ENCODE measurements at regions not wholly inside any gene's neighbourhood (a gene's known extent, or its start where the extent isn't known, plus 50 kb on each side); places are given as distances from the start of the nearest gene placed in this dataset.
"Not testable (repeated sequence)": the region's sequence is repeated elsewhere in the genome, so short reads cannot be mapped to it uniquely, and the experiment has no call there.

DNA sequence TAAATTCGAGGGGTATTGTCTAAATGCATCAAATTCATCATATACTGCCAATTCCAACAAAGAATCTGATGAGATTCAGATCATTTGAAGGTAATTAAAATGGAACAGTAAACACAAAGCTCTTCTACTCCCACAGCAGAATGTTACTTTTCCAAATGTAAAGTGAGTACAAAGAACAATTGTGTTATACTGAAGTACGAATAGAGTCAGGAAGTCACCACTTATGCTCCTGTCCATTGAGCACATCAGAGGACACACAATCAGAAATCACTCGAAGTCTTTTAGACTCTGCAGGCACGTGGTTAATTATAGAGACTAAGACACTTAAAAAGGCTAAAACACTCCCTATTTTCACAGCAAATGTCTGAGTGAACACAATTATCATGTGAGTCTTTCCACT is 388.5 kb upstream of the MIS18BP1 start:
- no peaks in the 10 kb centered on the region for H3K27me3 ChIP-seq (ENCODE audit: insufficient read depth, poor library complexity, severe bottlenecking)
- no peak overlapping the region for H3K4me3 ChIP-seq (ENCODE audit: severe bottlenecking)
- no peak overlapping the region for H3K27ac ChIP-seq (ENCODE audit: poor library complexity, severe bottlenecking)
- no peaks in the 10 kb centered on the region for H3K4me1 ChIP-seq (ENCODE audit: insufficient read depth, poor library complexity, severe bottlenecking)
- peaks cover 2% of the 10 kb centered on the region for H3K9me3 ChIP-seq (ENCODE audit: severe bottlenecking)
- DNase-seq (ENCODE audit: low spot score) = no peak
- no peaks in the 10 kb centered on the region for H3K36me3 ChIP-seq (ENCODE audit: low read depth)
- ATAC-seq (ENCODE audit: low read depth) = no peak
- TF ChIP-seq, protein P1, sequence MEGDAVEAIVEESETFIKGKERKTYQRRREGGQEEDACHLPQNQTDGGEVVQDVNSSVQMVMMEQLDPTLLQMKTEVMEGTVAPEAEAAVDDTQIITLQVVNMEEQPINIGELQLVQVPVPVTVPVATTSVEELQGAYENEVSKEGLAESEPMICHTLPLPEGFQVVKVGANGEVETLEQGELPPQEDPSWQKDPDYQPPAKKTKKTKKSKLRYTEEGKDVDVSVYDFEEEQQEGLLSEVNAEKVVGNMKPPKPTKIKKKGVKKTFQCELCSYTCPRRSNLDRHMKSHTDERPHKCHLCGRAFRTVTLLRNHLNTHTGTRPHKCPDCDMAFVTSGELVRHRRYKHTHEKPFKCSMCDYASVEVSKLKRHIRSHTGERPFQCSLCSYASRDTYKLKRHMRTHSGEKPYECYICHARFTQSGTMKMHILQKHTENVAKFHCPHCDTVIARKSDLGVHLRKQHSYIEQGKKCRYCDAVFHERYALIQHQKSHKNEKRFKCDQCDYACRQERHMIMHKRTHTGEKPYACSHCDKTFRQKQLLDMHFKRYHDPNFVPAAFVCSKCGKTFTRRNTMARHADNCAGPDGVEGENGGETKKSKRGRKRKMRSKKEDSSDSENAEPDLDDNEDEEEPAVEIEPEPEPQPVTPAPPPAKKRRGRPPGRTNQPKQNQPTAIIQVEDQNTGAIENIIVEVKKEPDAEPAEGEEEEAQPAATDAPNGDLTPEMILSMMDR (IDR thresholded peaks at IDR 0.05; ENCODE audit: poor library complexity, severe bottlenecking) = no peak

DNA sequence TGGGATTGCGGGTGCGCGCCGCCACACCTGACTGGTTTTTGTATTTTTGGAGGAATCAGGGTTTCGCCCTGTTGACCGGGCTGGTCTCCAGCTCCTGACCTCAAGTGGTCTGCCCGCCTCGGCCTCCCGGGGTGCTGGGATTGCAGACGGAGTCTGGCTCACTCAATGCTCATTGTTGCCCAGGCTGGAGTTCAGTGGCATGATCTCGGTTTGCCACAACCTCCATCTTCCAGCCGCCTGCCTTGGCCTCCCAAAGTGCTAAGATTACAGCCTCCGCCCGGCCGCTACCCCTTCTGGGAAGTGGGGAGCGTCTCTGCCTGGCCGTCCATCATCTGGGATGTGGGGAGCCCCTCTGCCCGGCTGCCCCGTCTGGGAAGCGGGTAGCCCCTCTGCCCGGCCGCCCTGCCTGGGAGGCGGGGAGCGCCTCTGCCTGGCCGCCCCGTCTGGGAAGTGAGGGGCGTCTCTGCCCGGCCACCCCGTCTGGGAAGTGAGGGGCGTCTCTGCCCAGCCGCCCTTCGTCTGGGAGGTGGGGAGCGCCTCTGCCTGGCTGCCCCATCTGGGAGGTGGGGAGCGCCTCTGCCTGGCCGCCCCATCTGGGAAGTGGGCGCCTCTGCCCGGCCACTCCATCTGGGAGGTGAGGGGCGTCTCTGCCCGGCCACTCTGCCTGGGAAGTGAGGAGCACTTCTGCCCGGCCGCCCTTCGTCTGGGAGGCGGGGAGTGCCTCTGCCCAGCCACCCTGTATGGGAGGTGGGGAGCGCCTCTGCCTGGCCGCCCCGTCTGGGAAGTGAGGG is 381.8 kb upstream of the MIS18BP1 start:
- H3K36me3 ChIP-seq (ENCODE audit: low read depth) = not testable (repeated sequence)

DNA sequence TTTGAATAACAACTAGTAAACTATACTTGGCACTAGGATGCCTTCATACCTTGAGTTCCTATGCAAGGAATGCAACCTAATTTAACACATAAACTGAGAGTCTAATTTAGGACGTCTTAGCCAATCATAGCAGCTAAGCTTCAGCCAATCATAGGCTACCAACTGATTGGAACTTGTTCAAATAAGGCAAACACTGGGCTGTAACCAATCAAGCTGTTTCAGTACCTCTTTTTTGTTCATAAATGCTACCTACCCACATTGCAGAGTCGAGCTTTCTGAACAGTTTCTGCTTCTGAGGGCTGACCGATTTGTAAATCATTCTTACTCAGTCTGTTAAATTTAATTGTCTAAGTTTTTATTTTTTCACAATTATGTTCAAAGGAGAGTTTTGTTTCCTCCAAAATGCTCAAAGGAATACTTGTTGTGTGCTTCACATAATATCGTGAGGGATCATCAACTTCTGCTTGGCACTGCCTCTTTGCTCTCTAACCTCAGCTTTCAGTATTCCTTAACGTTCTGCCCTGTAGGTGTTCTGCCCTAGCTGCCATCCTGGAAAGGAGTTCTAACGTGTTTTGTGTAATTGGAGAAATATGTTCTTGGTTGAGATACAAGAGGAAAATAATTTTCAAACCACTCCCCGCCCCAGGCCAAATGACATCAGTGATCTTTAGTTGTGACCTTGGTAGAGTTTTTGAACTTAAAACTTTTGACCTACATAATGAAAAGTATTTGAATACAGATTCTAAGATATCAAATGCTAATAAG is 380.4 kb upstream of the MIS18BP1 start:
- ATAC-seq (ENCODE audit: low read depth) (peak; percentile 55; the same call in 1 of the 3 replicates), DNase-seq (ENCODE audit: low spot score) (no peak)
- H3K4me1 ChIP-seq (ENCODE audit: insufficient read depth, poor library complexity, severe bottlenecking) = peaks cover 7% of the 10 kb centered on the region
- no peak overlapping the region for H3K4me3 ChIP-seq (ENCODE audit: severe bottlenecking)
- H3K9me3 ChIP-seq (ENCODE audit: severe bottlenecking) = peaks cover 2% of the 10 kb centered on the region
- H3K27ac ChIP-seq (ENCODE audit: poor library complexity, severe bottlenecking) = no peak overlapping the region
- TF ChIP-seq, protein P1 (IDR thresholded peaks at IDR 0.05; ENCODE audit: poor library complexity, severe bottlenecking) = no peak
- peaks cover 3% of the 10 kb centered on the region for H3K27me3 ChIP-seq (ENCODE audit: insufficient read depth, poor library complexity, severe bottlenecking)
- no peaks in the 10 kb centered on the region for H3K36me3 ChIP-seq (ENCODE audit: low read depth)

More for the DNA sequence above, 381.8 kb upstream of the MIS18BP1 start:
- H3K27ac ChIP-seq (ENCODE audit: poor library complexity, severe bottlenecking); H3K9me3 ChIP-seq (ENCODE audit: severe bottlenecking); H3K4me3 ChIP-seq (ENCODE audit: severe bottlenecking); H3K4me1 ChIP-seq (ENCODE audit: insufficient read depth, poor library complexity, severe bottlenecking); ATAC-seq (ENCODE audit: low read depth); DNase-seq (ENCODE audit: low spot score); H3K27me3 ChIP-seq (ENCODE audit: insufficient read depth, poor library complexity, severe bottlenecking): not testable (repeated sequence)

DNA sequence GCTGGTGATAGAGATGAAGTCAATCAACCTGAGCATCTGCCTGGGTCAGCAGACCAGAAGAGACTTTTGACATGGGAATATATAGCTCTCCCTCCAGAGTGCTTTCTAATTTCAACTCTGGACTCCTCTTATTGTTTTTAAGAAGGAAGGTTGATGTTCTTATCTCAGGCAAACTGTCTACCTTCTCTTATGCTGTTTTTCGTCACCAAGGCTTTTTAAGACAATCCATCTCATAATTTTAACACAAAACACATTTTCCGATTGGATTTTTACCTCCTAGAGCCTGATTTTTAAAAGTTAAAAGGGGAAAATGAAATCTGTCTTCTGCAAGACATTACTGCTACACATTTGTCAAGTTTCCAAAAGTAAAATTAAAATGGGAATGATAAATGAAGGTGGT is 368.7 kb upstream of the MIS18BP1 start:
- Histone ChIP-seq H3K9me3 (ENCODE audit: severe bottlenecking) (no peaks in the 10 kb centered on the region), H3K36me3 (ENCODE audit: low read depth) (no peaks in the 10 kb centered on the region), H3K27me3 (ENCODE audit: insufficient read depth, poor library complexity, severe bottlenecking) (peaks cover 14% of the 10 kb centered on the region), H3K27ac (ENCODE audit: poor library complexity, severe bottlenecking) (no peak overlapping the region), H3K4me3 (ENCODE audit: severe bottlenecking) (no peak overlapping the region), H3K4me1 (ENCODE audit: insufficient read depth, poor library complexity, severe bottlenecking) (no peaks in the 10 kb centered on the region)
- TF ChIP-seq, protein P1 (IDR thresholded peaks at IDR 0.05; ENCODE audit: poor library complexity, severe bottlenecking) = no peak
- ATAC-seq (ENCODE audit: low read depth) (no peak), DNase-seq (ENCODE audit: low spot score) (no peak)

DNA sequence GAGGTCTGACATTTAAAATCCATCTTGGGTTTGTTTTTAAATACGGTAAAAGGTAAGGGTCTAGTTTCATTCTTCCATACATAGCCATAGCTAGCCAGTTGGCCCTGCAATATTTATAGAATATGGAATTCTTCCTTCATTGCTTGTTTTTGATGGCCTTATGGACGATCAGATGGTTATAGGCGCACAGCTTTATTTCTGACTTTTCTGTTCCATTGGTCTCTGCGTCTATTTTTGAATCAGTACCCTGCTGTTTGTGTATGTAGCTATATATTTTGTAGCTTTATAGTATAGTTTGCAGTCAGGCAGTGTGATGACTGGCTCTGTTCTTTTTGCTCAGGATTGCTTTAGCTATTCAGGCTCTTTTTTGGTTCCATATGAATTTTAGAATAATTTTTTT is 366.8 kb upstream of the MIS18BP1 start:
- Histone ChIP-seq H3K9me3 (ENCODE audit: severe bottlenecking) (no peaks in the 10 kb centered on the region), H3K27ac (ENCODE audit: poor library complexity, severe bottlenecking) (no peak overlapping the region), H3K4me1 (ENCODE audit: insufficient read depth, poor library complexity, severe bottlenecking) (no peaks in the 10 kb centered on the region), H3K36me3 (ENCODE audit: low read depth) (no peaks in the 10 kb centered on the region), H3K4me3 (ENCODE audit: severe bottlenecking) (no peak overlapping the region), H3K27me3 (ENCODE audit: insufficient read depth, poor library complexity, severe bottlenecking) (peaks cover 14% of the 10 kb centered on the region)
- TF ChIP-seq, protein P1 (IDR thresholded peaks at IDR 0.05; ENCODE audit: poor library complexity, severe bottlenecking) = no peak
- DNase-seq (ENCODE audit: low spot score) = no peak
- no peak for ATAC-seq (ENCODE audit: low read depth)
